Cardiac muscle cell (in vitro differentiated cells and primary cell): ENCODE measurements at regions not wholly inside any gene's neighbourhood (a gene's known extent, or its start where the extent isn't known, plus 50 kb on each side); places are given as distances from the start of the nearest gene placed in this dataset.

Source experiments
- DNase-seq, 2 donors: peaks; one replicate each; pipeline versions ENCODE4 v3.0.0 to v3.0.0-alpha.2; 2010 to 2017; ENCODE audit warnings: low read depth in 1 of 2, low spot score in 1 of 2
- H3K27ac ChIP-seq: fragments of 200-600 bp; sonication (generic); 2 replicates; pipeline ENCODE4 v1.5.1; 2016
- H3K27me3 ChIP-seq: fragments of 200-600 bp; sonication (generic); 2 replicates; pipeline ENCODE4 v1.6.0; 2016; ENCODE audit warnings: control low read depth
- H3K36me3 ChIP-seq: fragments of 200-600 bp; sonication (generic); 2 replicates; pipeline ENCODE4 v1.5.1; 2016; ENCODE audit warnings: control low read depth
- H3K4me1 ChIP-seq: fragments of 200-600 bp; sonication (generic); 2 replicates; pipeline ENCODE4 v1.8.1; 2017; ENCODE audit warnings: low read depth, mild to moderate bottlenecking, mixed run types
- H3K4me3 ChIP-seq: fragments of 200-600 bp; sonication (generic); 2 replicates; pipeline ENCODE4 v1.5.1; 2016; ENCODE audit warnings: mild to moderate bottlenecking
- H3K9me3 ChIP-seq: fragments of 200-600 bp; sonication (generic); 2 replicates; pipeline ENCODE4 v1.5.1; 2017; ENCODE audit warnings: low read depth, mild to moderate bottlenecking, control low read depth
- TF ChIP-seq, protein P1 (sequence below): IDR thresholded peaks from 2 replicates; pipeline ENCODE4 v1.5.1; 2012; ENCODE audit warnings: low read depth, mild to moderate bottlenecking, low read length

- no peak for DNase-seq
- H3K4me3 ChIP-seq: no peak overlapping the region
- TF ChIP-seq, protein P1, sequence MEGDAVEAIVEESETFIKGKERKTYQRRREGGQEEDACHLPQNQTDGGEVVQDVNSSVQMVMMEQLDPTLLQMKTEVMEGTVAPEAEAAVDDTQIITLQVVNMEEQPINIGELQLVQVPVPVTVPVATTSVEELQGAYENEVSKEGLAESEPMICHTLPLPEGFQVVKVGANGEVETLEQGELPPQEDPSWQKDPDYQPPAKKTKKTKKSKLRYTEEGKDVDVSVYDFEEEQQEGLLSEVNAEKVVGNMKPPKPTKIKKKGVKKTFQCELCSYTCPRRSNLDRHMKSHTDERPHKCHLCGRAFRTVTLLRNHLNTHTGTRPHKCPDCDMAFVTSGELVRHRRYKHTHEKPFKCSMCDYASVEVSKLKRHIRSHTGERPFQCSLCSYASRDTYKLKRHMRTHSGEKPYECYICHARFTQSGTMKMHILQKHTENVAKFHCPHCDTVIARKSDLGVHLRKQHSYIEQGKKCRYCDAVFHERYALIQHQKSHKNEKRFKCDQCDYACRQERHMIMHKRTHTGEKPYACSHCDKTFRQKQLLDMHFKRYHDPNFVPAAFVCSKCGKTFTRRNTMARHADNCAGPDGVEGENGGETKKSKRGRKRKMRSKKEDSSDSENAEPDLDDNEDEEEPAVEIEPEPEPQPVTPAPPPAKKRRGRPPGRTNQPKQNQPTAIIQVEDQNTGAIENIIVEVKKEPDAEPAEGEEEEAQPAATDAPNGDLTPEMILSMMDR: no peak
- H3K27ac ChIP-seq: no peak overlapping the region
- peaks cover 26% of the 10 kb centered on the region for H3K4me1 ChIP-seq
- H3K36me3 ChIP-seq: no peaks in the 10 kb centered on the region
- H3K9me3 ChIP-seq: no peaks in the 10 kb centered on the region
- no peaks in the 10 kb centered on the region for H3K27me3 ChIP-seq
Observed at GRCh38 chr1:173427146-173428054, 49.7 kb upstream of the PRDX6 start.
